ENCODE measurements at regions not wholly inside any gene's neighbourhood (a gene's known extent, or its start where the extent isn't known, plus 50 kb on each side); places are given as distances from the start of the nearest gene placed in this dataset.
"Not testable (repeated sequence)": the region's sequence is repeated elsewhere in the genome, so short reads cannot be mapped to it uniquely, and the experiment has no call there.

GRCh38 chrX:138777908-138778575 is 66.5 kb upstream of the FGF13 start:
- not testable (repeated sequence) for H3K4me3 Mint-ChIP-seq; H3K9me3 Mint-ChIP-seq; H3K4me1 Mint-ChIP-seq; H3K27ac Mint-ChIP-seq; DNase-seq; ATAC-seq (replicated peaks); H3K27me3 Mint-ChIP-seq; H3K36me3 Mint-ChIP-seq

DNA sequence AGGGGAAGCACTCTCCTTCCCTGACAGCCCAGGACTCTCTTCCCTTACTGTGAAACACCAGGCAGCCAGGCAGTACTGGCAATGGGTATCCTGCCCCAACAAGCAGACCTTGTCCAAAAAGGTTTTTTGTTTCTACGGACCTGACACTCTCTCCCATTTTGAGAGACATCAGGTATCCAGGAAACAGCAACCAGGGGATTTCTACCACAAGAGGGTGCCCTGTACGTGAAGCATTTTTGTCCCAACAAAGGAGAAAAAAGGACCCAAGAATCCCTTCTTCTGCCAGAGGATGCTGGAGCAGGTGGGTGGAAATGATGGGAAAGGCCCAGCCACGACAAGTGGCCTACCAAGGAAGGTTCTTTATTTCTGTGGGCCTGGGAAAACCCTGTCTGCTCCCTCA is 65.7 kb upstream of the FGF13 start:
- H3K4me3 Mint-ChIP-seq = no peak overlapping the region
- ATAC-seq (replicated peaks) (no peak), DNase-seq (no peak)
- H3K9me3 Mint-ChIP-seq = no peaks in the 10 kb centered on the region
- H3K36me3 Mint-ChIP-seq = no peaks in the 10 kb centered on the region
- no peak overlapping the region for H3K27ac Mint-ChIP-seq
- H3K4me1 Mint-ChIP-seq = no peaks in the 10 kb centered on the region
- H3K27me3 Mint-ChIP-seq = no peaks in the 10 kb centered on the region

GRCh38 chrX:138775517-138775916 is 64.0 kb upstream of the FGF13 start:
- ATAC-seq (replicated peaks) = no peak
- no peak for DNase-seq
- peaks cover 0 to 2% of the 10 kb centered on the region in 2 donors for H3K27me3 Mint-ChIP-seq
- no peak overlapping the region for H3K27ac Mint-ChIP-seq
- no peaks in the 10 kb centered on the region for H3K9me3 Mint-ChIP-seq
- no peaks in the 10 kb centered on the region for H3K4me1 Mint-ChIP-seq
- no peak overlapping the region for H3K4me3 Mint-ChIP-seq
- no peaks in the 10 kb centered on the region for H3K36me3 Mint-ChIP-seq

- Mint-ChIP-seq H3K9me3 (no peaks in the 10 kb centered on the region), H3K4me1 (no peaks in the 10 kb centered on the region)
These were observed 59.5 kb upstream of the FGF13 start for GRCh38 chrX:138771047-138771446.

GRCh38 chrX:138769918-138770317 is 58.4 kb upstream of the FGF13 start:
- H3K4me3 Mint-ChIP-seq = no peak overlapping the region

More at GRCh38 chrX:138771047-138771446, 59.5 kb upstream of the FGF13 start:
- DNase-seq (no peak), ATAC-seq (replicated peaks) (no peak)
- no peak overlapping the region for H3K27ac Mint-ChIP-seq
- H3K27me3 Mint-ChIP-seq = peaks cover 0 to 5% of the 10 kb centered on the region in 2 donors
- no peaks in the 10 kb centered on the region for H3K36me3 Mint-ChIP-seq
- no peak overlapping the region for H3K4me3 Mint-ChIP-seq

DNA sequence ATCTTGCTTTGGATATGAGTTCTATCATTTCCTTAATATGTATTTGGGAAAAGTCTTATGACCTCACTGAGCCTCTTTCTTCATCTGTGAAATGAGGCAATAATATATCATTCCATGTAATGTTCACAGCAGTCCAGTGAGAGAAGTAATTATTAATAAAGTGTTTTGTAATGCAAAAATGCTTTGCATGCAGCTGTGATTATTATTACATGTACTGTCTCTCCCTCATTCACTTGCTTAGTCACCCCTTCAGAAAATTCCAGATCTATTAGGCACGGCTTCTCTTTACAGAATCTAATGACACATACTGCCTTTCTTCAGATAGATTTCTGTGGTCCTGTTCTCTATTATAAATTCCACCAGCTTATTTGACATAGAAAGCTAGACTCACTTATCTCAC is 53.5 kb upstream of the FGF13 start:
- DNase-seq (no peak), ATAC-seq (replicated peaks) (no peak)
- no peak overlapping the region for H3K27ac Mint-ChIP-seq
- no peaks in the 10 kb centered on the region for H3K36me3 Mint-ChIP-seq
- H3K4me3 Mint-ChIP-seq = no peak overlapping the region
- no peaks in the 10 kb centered on the region for H3K4me1 Mint-ChIP-seq
- no peaks in the 10 kb centered on the region for H3K9me3 Mint-ChIP-seq
- no peaks in the 10 kb centered on the region for H3K27me3 Mint-ChIP-seq

More at GRCh38 chrX:138769918-138770317, 58.4 kb upstream of the FGF13 start:
- H3K36me3 Mint-ChIP-seq = no peaks in the 10 kb centered on the region
- ATAC-seq (replicated peaks) = no peak
- DNase-seq = no peak
- no peaks in the 10 kb centered on the region for H3K4me1 Mint-ChIP-seq
- no peaks in the 10 kb centered on the region for H3K9me3 Mint-ChIP-seq
- H3K27me3 Mint-ChIP-seq = peaks cover 0 to 5% of the 10 kb centered on the region in 2 donors
- H3K27ac Mint-ChIP-seq = no peak overlapping the region

- H3K9me3 Mint-ChIP-seq = no peaks in the 10 kb centered on the region
- H3K4me1 Mint-ChIP-seq = no peaks in the 10 kb centered on the region
- DNase-seq (no peak), ATAC-seq (replicated peaks) (no peak)
- H3K27me3 Mint-ChIP-seq = no peaks in the 10 kb centered on the region
- H3K4me3 Mint-ChIP-seq = no peak overlapping the region
- H3K36me3 Mint-ChIP-seq = no peaks in the 10 kb centered on the region
- no peak overlapping the region for H3K27ac Mint-ChIP-seq
These were observed 52.2 kb upstream of the FGF13 start for GRCh38 chrX:138763761-138764160.

GRCh38 chrX:138761380-138761779 is 49.9 kb upstream of the FGF13 start:
- Mint-ChIP-seq H3K9me3 (no peaks in the 10 kb centered on the region), H3K27me3 (no peaks in the 10 kb centered on the region), H3K36me3 (no peaks in the 10 kb centered on the region), H3K27ac (no peak overlapping the region), H3K4me1 (no peaks in the 10 kb centered on the region), H3K4me3 (no peak overlapping the region)
- DNase-seq (no peak), ATAC-seq (replicated peaks) (no peak)
